Ovary (tissue), 3 donors: ENCODE measurements at regions not wholly inside any gene's neighbourhood (a gene's known extent, or its start where the extent isn't known, plus 50 kb on each side); places are given as distances from the start of the nearest gene placed in this dataset.

Source experiments
- CTCF ChIP-seq, 3 donors: fragments of 450-650 bp in 2 of 3; fragments of 200-600 bp in 1 of 3; IDR thresholded peaks; one replicate each; pipeline versions ENCODE4 v1.5.1 to v1.8.0; 2016 to 2022; ENCODE audit warnings: antibody characterized with exemption in 3 of 3, mild to moderate bottlenecking in 1 of 3
- POLR2A ChIP-seq: fragments of 450-650 bp; IDR thresholded peaks from one replicate; pipeline ENCODE4 v1.6.1; 2017; ENCODE audit warnings: antibody characterized with exemption, mild to moderate bottlenecking, moderate library complexity
- donor health status: DM: no; HTN: no; CAD: no.

GRCh38 chr13:107360010-107360409, 792.1 kb upstream of the ARGLU1 start:
- TF ChIP-seq POLR2A: no peak
- TF ChIP-seq CTCF (IDR thresholded peaks at IDR 0.05): no peak
